ENCODE measurements at regions not wholly inside any gene's neighbourhood (a gene's known extent, or its start where the extent isn't known, plus 50 kb on each side); places are given as distances from the start of the nearest gene placed in this dataset.

DNA sequence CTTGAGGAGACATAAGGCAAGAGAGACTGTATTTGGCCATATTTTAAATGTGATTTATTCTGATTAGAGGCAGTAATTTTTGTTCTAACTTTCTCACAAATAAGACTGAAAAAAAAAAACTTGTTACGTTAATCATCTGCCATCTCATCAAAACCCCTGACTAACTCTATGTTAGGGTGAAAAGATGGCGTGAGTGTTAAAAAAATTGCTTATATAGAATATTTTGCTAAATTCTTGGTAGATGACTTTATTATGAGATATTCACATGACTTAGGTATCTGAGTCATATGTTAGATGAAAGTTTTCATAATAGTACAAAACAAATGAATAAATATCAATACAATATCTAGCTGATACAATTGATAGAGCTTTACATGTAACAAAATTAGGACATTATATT lies 1508.7 kb upstream of the TMEFF2 start:
- TF ChIP-seq ELF4 (CRISPR knock-in tag; IDR thresholded peaks at IDR 0.05; ENCODE audit: low read depth) (no peak), KAT7 (CRISPR knock-in tag; IDR thresholded peaks at IDR 0.05; ENCODE audit: borderline replicate concordance) (no peak), TP53 (CRISPR knock-in tag; IDR thresholded peaks at IDR 0.05) (no peak), NFATC4 (CRISPR knock-in tag; IDR thresholded peaks at IDR 0.05) (no peak), FOXP1 (CRISPR knock-in tag; IDR thresholded peaks at IDR 0.05; ENCODE audit: borderline replicate concordance) (no peak), SP1 (CRISPR knock-in tag; conservative IDR thresholded peaks at IDR 0.05) (no peak), CBFB (CRISPR knock-in tag; IDR thresholded peaks at IDR 0.05; ENCODE audit: low read depth) (no peak), TCF7 (CRISPR knock-in tag; IDR thresholded peaks at IDR 0.05; ENCODE audit: low read depth) (no peak)
- TF ChIP-seq, protein P1, sequence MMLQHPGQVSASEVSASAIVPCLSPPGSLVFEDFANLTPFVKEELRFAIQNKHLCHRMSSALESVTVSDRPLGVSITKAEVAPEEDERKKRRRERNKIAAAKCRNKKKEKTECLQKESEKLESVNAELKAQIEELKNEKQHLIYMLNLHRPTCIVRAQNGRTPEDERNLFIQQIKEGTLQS (CRISPR knock-in tag; conservative IDR thresholded peaks at IDR 0.05): no peak
- TF ChIP-seq, protein P2, sequence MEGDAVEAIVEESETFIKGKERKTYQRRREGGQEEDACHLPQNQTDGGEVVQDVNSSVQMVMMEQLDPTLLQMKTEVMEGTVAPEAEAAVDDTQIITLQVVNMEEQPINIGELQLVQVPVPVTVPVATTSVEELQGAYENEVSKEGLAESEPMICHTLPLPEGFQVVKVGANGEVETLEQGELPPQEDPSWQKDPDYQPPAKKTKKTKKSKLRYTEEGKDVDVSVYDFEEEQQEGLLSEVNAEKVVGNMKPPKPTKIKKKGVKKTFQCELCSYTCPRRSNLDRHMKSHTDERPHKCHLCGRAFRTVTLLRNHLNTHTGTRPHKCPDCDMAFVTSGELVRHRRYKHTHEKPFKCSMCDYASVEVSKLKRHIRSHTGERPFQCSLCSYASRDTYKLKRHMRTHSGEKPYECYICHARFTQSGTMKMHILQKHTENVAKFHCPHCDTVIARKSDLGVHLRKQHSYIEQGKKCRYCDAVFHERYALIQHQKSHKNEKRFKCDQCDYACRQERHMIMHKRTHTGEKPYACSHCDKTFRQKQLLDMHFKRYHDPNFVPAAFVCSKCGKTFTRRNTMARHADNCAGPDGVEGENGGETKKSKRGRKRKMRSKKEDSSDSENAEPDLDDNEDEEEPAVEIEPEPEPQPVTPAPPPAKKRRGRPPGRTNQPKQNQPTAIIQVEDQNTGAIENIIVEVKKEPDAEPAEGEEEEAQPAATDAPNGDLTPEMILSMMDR (IDR thresholded peaks at IDR 0.05): no peak

Measured in WTC11 (cell line).